ENCODE measurements at regions not wholly inside any gene's neighbourhood (a gene's known extent, or its start where the extent isn't known, plus 50 kb on each side); places are given as distances from the start of the nearest gene placed in this dataset.

GRCh38 chr15:96701443-96701842, 370.9 kb downstream of the NR2F2 start:
- dilution Hi-C loops (cut with HindIII; ENCODE audit: low sequenced_read_pairs, unreplicated experiment): no loop called here
- in situ Hi-C loops (cut with MboI; ENCODE audit: low sequenced_read_pairs): no loop called here
- Histone ChIP-seq H4K5ac (ENCODE audit: low read depth, low read length) (no peak overlapping the region), H4K20me1 (ENCODE audit: insufficient read depth, low read length) (no peaks in the 10 kb centered on the region), H4K91ac (ENCODE audit: insufficient read depth, low read depth, low read length) (no peak overlapping the region), H3K18ac (ENCODE audit: low read depth, low read length) (no peak overlapping the region), H3K56ac (ENCODE audit: extremely low read depth, insufficient read depth, low read length) (no peak overlapping the region), H3K79me1 (ENCODE audit: low read depth in 1 of 2, low read length in 2 of 2) (no peaks in the 10 kb centered on the region), H4K8ac (ENCODE audit: low read depth in 2 of 2, low read length in 2 of 2) (no peak overlapping the region), H3K14ac (replicated peaks; ENCODE audit: low read depth, low read length) (no peak overlapping the region), H3K4me3 (ENCODE audit: insufficient read depth, low read depth, low read length) (no peak overlapping the region), H2AK9ac (replicated peaks; ENCODE audit: low read depth, low read length, poor library complexity) (no peak overlapping the region), H2BK5ac (ENCODE audit: low read depth, low read length, poor library complexity, severe bottlenecking) (no peak overlapping the region), H3K23ac (ENCODE audit: low read depth, low read length) (no peak overlapping the region), H3K4me2 (ENCODE audit: low read depth, low read length) (no peak overlapping the region), H2AFZ (replicated peaks; ENCODE audit: low read length, poor library complexity) (no peak overlapping the region), H3K4me1 (ENCODE audit: control insufficient read depth, insufficient read depth, low read length) (no peaks in the 10 kb centered on the region), H3K27me3 (ENCODE audit: control insufficient read depth, insufficient read depth, low read length) (no peaks in the 10 kb centered on the region), H3K9ac (ENCODE audit: low read depth, low read length) (no peak overlapping the region), H3K9me3 (ENCODE audit: control insufficient read depth, insufficient read depth, low read length) (no peaks in the 10 kb centered on the region), H3K4ac (ENCODE audit: low read depth, low read length) (no peak overlapping the region), H3K27ac (ENCODE audit: insufficient read depth, low read length) (no peak overlapping the region), H3K9me1 (ENCODE audit: insufficient read depth, low read length) (no peaks in the 10 kb centered on the region), H3K36me3 (ENCODE audit: control insufficient read depth, insufficient read depth, low read length) (no peaks in the 10 kb centered on the region), H2BK120ac (ENCODE audit: low read depth, low read length) (no peak overlapping the region), H2AK5ac (ENCODE audit: low read depth, low read length) (no peak overlapping the region), H2BK15ac (ENCODE audit: low read depth, low read length) (no peak overlapping the region), H2BK20ac (ENCODE audit: low read depth, low read length) (no peak overlapping the region)
- ChIA-PET CTCF (no interaction called here), POLR2A (ENCODE audit: unreplicated experiment) (no interaction called here)
- no peak for DNase-seq
- TF ChIP-seq RAD21 (IDR thresholded peaks at IDR 0.05; ENCODE audit: low read length) (no peak), CHD1 (IDR thresholded peaks at IDR 0.05; ENCODE audit: low read depth, low read length) (no peak), USF2 (IDR thresholded peaks at IDR 0.05; ENCODE audit: low read depth, low read length) (no peak), SMC3 (IDR thresholded peaks at IDR 0.05; ENCODE audit: low read depth, low read length) (no peak), RFX5 (IDR thresholded peaks at IDR 0.05; ENCODE audit: low read depth, low read length) (no peak), CEBPB (IDR thresholded peaks at IDR 0.05; ENCODE audit: low read depth, low read length) (no peak), FOS (IDR thresholded peaks at IDR 0.05; ENCODE audit: low read depth, low read length) (no peak)
- TF ChIP-seq, protein P1, sequence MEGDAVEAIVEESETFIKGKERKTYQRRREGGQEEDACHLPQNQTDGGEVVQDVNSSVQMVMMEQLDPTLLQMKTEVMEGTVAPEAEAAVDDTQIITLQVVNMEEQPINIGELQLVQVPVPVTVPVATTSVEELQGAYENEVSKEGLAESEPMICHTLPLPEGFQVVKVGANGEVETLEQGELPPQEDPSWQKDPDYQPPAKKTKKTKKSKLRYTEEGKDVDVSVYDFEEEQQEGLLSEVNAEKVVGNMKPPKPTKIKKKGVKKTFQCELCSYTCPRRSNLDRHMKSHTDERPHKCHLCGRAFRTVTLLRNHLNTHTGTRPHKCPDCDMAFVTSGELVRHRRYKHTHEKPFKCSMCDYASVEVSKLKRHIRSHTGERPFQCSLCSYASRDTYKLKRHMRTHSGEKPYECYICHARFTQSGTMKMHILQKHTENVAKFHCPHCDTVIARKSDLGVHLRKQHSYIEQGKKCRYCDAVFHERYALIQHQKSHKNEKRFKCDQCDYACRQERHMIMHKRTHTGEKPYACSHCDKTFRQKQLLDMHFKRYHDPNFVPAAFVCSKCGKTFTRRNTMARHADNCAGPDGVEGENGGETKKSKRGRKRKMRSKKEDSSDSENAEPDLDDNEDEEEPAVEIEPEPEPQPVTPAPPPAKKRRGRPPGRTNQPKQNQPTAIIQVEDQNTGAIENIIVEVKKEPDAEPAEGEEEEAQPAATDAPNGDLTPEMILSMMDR (conservative IDR thresholded peaks at IDR 0.05; ENCODE audit: low read depth, low read length): no peak
- no CpG with 5 or more reads among the region's 2 CpGs for WGBS, 2 experiments (ENCODE audit: extremely low coverage in 2 of 2, insufficient read length in 1 of 2)
- ATAC-seq (ENCODE audit: low read depth): no peak
- BruUV-seq (replicated peaks): no TSS peak
- intact Hi-C loops (cut with micrococcal nuclease): no loop called here

All from IMR-90 (cell line).